ENCODE measurements at regions not wholly inside any gene's neighbourhood (a gene's known extent, or its start where the extent isn't known, plus 50 kb on each side); places are given as distances from the start of the nearest gene placed in this dataset.

- H3K27me3 ChIP-seq, result no peaks in the 10 kb centered on the region
- H3K4me3 ChIP-seq, result no peak overlapping the region
- no peak overlapping the region for H3K27ac ChIP-seq
- DNase-seq (no peak), ATAC-seq (no peak)
- intact Hi-C loops (cut with DNase I), result no loop called here
- no peaks in the 10 kb centered on the region for H3K9me3 ChIP-seq
- no peaks in the 10 kb centered on the region for H3K36me3 ChIP-seq (replicated peaks in 1 of 2; ENCODE audit: insufficient read depth in 1 of 2, low read depth in 2 of 2)
- WGBS, 2 donors, result 65 to 70% methylated on average over 3 of the region's 3 CpGs
- H3K4me1 ChIP-seq, result no peaks in the 10 kb centered on the region
- no peak for TF ChIP-seq POLR2A (IDR thresholded peaks at IDR 0.05)
- TF ChIP-seq, protein P1, sequence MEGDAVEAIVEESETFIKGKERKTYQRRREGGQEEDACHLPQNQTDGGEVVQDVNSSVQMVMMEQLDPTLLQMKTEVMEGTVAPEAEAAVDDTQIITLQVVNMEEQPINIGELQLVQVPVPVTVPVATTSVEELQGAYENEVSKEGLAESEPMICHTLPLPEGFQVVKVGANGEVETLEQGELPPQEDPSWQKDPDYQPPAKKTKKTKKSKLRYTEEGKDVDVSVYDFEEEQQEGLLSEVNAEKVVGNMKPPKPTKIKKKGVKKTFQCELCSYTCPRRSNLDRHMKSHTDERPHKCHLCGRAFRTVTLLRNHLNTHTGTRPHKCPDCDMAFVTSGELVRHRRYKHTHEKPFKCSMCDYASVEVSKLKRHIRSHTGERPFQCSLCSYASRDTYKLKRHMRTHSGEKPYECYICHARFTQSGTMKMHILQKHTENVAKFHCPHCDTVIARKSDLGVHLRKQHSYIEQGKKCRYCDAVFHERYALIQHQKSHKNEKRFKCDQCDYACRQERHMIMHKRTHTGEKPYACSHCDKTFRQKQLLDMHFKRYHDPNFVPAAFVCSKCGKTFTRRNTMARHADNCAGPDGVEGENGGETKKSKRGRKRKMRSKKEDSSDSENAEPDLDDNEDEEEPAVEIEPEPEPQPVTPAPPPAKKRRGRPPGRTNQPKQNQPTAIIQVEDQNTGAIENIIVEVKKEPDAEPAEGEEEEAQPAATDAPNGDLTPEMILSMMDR (IDR thresholded peaks at IDR 0.05), result no peak
These were observed 905.0 kb upstream of the RBFOX1 start for GRCh38 chr16:6427621-6428020.

DNA sequence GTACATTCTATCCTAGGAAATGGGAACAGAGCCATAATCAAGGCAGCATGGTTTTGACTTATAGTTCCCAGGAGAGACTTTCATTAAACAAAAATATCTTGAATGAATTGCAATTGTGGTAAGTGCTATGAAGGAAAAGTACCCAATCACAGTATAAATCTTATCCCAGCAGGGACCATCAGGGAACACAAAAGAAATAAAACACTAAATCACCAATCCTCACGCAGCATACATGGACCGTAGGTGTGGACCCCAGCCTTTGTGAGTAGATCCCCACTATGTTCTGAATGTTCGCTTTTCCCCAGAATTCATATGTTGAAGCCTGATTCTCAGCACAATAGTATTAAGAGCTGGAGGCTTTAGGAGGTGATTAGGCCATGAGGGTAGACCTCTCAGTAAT lies 925.0 kb upstream of the RBFOX1 start:
- no peak for TF ChIP-seq POLR2A (IDR thresholded peaks at IDR 0.05)
- TF ChIP-seq, protein P1 (IDR thresholded peaks at IDR 0.05), result no peak
- Histone ChIP-seq H3K36me3 (replicated peaks in 1 of 2; ENCODE audit: insufficient read depth in 1 of 2, low read depth in 2 of 2) (no peaks in the 10 kb centered on the region), H3K27me3 (no peaks in the 10 kb centered on the region), H3K4me1 (no peaks in the 10 kb centered on the region), H3K27ac (no peak overlapping the region), H3K9me3 (no peaks in the 10 kb centered on the region), H3K4me3 (no peak overlapping the region)
- DNase-seq (no peak), ATAC-seq (no peak)
- intact Hi-C loops (cut with DNase I), result no loop called here
- 73 to 89% methylated on average over 3 of the region's 3 CpGs for WGBS, 2 donors

DNA sequence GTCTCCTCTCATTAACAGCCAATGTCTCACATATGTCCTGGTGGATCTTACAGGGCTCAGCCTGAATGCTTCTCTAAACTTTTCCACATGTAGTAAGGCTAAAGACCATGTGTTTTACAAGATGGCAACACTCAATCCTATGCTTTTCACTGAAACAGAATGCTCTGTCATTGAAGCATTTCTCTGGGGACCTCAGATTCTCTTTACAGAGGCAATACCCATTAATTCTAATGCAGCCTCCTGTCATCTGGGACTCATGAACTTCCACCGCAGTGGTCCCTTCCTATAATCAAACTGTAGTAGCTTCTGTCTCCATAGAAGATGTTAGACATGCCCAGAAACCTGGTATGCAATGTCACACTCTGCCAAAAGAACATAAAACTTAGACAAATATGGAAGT lies 926.6 kb upstream of the RBFOX1 start:
- H3K27me3 ChIP-seq, result no peaks in the 10 kb centered on the region
- H3K4me3 ChIP-seq, result no peak overlapping the region
- no peaks in the 10 kb centered on the region for H3K36me3 ChIP-seq (replicated peaks in 1 of 2; ENCODE audit: insufficient read depth in 1 of 2, low read depth in 2 of 2)
- no peak for ATAC-seq
- WGBS, 2 donors, result 89 to 92% methylated on average over 1 of the region's 1 CpG
- intact Hi-C loops (cut with DNase I), result no loop called here
- H3K27ac ChIP-seq, result no peak overlapping the region
- no peak for TF ChIP-seq POLR2A (IDR thresholded peaks at IDR 0.05)
- TF ChIP-seq, protein P1 (IDR thresholded peaks at IDR 0.05), result no peak
- no peak for DNase-seq
- no peaks in the 10 kb centered on the region for H3K4me1 ChIP-seq
- no peaks in the 10 kb centered on the region for H3K9me3 ChIP-seq

DNA sequence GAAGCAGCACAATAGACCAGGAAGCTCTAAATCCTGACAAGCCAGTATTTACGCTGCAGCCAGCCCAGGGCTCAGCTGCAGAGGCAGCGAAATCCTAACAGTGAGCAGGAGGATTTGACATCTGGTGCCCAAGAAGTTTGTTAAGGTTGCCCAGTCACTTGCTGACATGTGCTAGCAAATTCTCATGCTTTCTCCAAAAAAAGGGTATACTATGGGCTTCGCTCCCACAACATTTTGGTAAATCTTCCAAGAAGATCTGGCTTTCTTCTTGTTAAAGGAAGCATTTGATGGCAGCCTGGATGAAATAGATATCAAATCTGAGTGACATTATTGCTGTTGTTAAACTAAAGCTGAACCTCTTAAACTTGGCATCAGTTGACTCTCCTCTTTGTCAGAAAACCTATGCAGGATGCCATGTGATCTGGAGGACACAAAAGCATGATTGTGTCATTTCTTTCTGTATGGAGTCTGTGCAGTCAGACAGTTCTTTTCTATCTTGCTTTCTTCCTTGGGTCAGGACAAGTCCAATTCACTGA lies 949.7 kb upstream of the RBFOX1 start:
- Histone ChIP-seq H3K27me3 (no peaks in the 10 kb centered on the region), H3K9me3 (no peaks in the 10 kb centered on the region), H3K27ac (no peak overlapping the region), H3K4me3 (no peak overlapping the region), H3K36me3 (replicated peaks in 1 of 2; ENCODE audit: insufficient read depth in 1 of 2, low read depth in 2 of 2) (no peaks in the 10 kb centered on the region), H3K4me1 (no peaks in the 10 kb centered on the region)
- ATAC-seq, result no peak
- no peak for DNase-seq
- intact Hi-C loops (cut with DNase I), result no loop called here
- TF ChIP-seq, protein P1 (IDR thresholded peaks at IDR 0.05), result no peak
- TF ChIP-seq POLR2A (IDR thresholded peaks at IDR 0.05), result no peak
- 69 to 78% methylated on average over 3 of the region's 3 CpGs for WGBS, 2 donors

DNA sequence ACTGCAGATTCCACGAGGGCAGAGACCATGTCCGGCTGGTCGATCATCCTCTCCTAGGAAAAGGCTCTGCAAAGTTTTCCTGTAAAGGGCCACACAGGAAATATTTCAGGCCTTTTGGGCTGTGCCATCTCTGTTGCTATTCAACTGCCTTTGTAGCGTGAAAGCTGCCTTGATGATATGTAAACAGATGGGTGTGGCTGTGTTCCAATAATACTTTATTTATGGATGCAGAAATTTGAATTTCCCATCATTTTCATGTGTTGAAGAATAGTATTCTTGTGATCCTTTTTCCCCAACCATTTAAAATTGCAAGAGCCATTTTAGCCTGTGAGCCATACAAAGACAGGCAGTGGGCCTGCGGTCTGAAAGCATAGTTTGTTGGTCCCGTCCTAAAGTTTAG lies 950.7 kb upstream of the RBFOX1 start:
- Histone ChIP-seq H3K4me1 (no peaks in the 10 kb centered on the region), H3K36me3 (replicated peaks in 1 of 2; ENCODE audit: insufficient read depth in 1 of 2, low read depth in 2 of 2) (no peaks in the 10 kb centered on the region), H3K27ac (no peak overlapping the region), H3K27me3 (no peaks in the 10 kb centered on the region), H3K9me3 (no peaks in the 10 kb centered on the region), H3K4me3 (no peak overlapping the region)
- TF ChIP-seq, protein P1 (IDR thresholded peaks at IDR 0.05), result no peak
- TF ChIP-seq POLR2A (IDR thresholded peaks at IDR 0.05), result no peak
- 58 to 61% methylated on average over 6 of the region's 6 CpGs for WGBS, 2 donors
- ATAC-seq, result no peak
- no peak for DNase-seq
- intact Hi-C loops (cut with DNase I), result no loop called here
